SK-N-SH treated with all-trans-retinoic acid at 6 μM for 48 hours (cell line): ENCODE measurements at regions not wholly inside any gene's neighbourhood (a gene's known extent, or its start where the extent isn't known, plus 50 kb on each side); places are given as distances from the start of the nearest gene placed in this dataset.

Experiments
- ARNTL ChIP-seq: fragments of 450-650 bp; formaldehyde crosslinking; IDR thresholded peaks from 2 replicates; pipeline ENCODE4 v1.5.0; 2020; ENCODE audit warnings: low read depth, mild to moderate bottlenecking, moderate library complexity, borderline replicate concordance
- BACH2 ChIP-seq: fragments of 250-450 bp; sonication (Bioruptor Pico); IDR thresholded peaks from 2 replicates; pipeline ENCODE4 v1.9.0; 2021; ENCODE audit warnings: mild to moderate bottlenecking, borderline replicate concordance
- ESRRG ChIP-seq: fragments of 250-450 bp; sonication (Bioruptor Pico); IDR thresholded peaks from 2 replicates; pipeline ENCODE4 v1.6.1; 2021; ENCODE audit warnings: mild to moderate bottlenecking
- PPARA ChIP-seq: fragments of 250-450 bp; sonication (Bioruptor Pico); IDR thresholded peaks from 2 replicates; pipeline ENCODE4 v1.5.0; 2020; ENCODE audit warnings: mild to moderate bottlenecking, borderline replicate concordance
- RARB ChIP-seq: fragments of 250-450 bp; sonication (Bioruptor Pico); IDR thresholded peaks from 2 replicates; pipeline ENCODE4 v1.8.0; 2021; ENCODE audit warnings: mild to moderate bottlenecking, moderate library complexity
- TSHZ2 ChIP-seq: fragments of 250-450 bp; sonication (Bioruptor Pico); IDR thresholded peaks from 2 replicates; pipeline ENCODE4 v1.5.0; 2020; ENCODE audit warnings: mild to moderate bottlenecking, moderate library complexity
- ZFP3 ChIP-seq: fragments of 250-450 bp; sonication (Bioruptor Pico); IDR thresholded peaks from 2 replicates; pipeline ENCODE4 v1.5.0; 2020; ENCODE audit warnings: mild to moderate bottlenecking, moderate library complexity
- ZFP30 ChIP-seq: fragments of 450-650 bp; formaldehyde crosslinking; IDR thresholded peaks from 2 replicates; pipeline ENCODE4 v1.5.0; 2022; ENCODE audit warnings: mild to moderate bottlenecking, moderate library complexity
- ZNF565 ChIP-seq: fragments of 450-650 bp; formaldehyde crosslinking; conservative IDR thresholded peaks from 2 replicates; pipeline ENCODE4 v1.5.0; 2020; ENCODE audit warnings: low read depth, mild to moderate bottlenecking, moderate library complexity
- ZNF70 ChIP-seq: fragments of 450-650 bp; formaldehyde crosslinking; IDR thresholded peaks from 2 replicates; pipeline ENCODE4 v1.5.0; 2020; ENCODE audit warnings: mild to moderate bottlenecking, moderate library complexity
- TF ChIP-seq, protein P1 (sequence below): fragments of 250-450 bp; sonication (Bioruptor Pico); IDR thresholded peaks from 2 replicates; pipeline ENCODE4 v1.8.0; 2020; ENCODE audit warnings: mild to moderate bottlenecking, moderate library complexity, borderline replicate concordance
- TF ChIP-seq, protein P2 (sequence below): fragments of 250-450 bp; sonication (Bioruptor Pico); IDR thresholded peaks from 2 replicates; pipeline ENCODE4 v1.5.1; 2020; ENCODE audit warnings: low read depth, mild to moderate bottlenecking, moderate library complexity

DNA sequence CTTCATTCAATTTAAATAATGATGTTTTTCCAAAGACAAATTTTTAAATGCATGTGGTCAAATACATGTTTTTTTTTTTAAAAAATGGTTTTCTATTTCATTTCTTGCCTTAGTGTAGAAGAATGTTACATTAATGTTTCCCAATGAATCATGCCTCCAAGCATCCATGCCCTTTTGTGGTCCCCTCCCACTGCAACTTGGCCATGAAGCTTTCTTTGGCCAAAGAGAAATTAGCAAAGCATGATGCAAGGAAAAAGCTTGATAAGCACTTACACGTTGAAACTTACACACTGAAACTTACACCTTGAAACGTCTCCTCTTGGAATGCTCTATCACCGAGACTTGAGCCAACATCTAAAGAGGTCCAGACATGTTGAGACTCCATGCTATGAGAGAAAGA lies 93.0 kb upstream of the ELOVL5 start:
- TF ChIP-seq PPARA (CRISPR knock-in tag) (no peak), ARNTL (no peak), ZNF70 (no peak), BACH2 (CRISPR knock-in tag) (no peak), RARB (CRISPR knock-in tag) (no peak), ZFP3 (CRISPR knock-in tag) (no peak), ZFP30 (CRISPR knock-in tag) (no peak), ESRRG (CRISPR knock-in tag) (no peak), TSHZ2 (CRISPR knock-in tag) (no peak), ZNF565 (CRISPR knock-in tag) (no peak)
- TF ChIP-seq, protein P1, sequence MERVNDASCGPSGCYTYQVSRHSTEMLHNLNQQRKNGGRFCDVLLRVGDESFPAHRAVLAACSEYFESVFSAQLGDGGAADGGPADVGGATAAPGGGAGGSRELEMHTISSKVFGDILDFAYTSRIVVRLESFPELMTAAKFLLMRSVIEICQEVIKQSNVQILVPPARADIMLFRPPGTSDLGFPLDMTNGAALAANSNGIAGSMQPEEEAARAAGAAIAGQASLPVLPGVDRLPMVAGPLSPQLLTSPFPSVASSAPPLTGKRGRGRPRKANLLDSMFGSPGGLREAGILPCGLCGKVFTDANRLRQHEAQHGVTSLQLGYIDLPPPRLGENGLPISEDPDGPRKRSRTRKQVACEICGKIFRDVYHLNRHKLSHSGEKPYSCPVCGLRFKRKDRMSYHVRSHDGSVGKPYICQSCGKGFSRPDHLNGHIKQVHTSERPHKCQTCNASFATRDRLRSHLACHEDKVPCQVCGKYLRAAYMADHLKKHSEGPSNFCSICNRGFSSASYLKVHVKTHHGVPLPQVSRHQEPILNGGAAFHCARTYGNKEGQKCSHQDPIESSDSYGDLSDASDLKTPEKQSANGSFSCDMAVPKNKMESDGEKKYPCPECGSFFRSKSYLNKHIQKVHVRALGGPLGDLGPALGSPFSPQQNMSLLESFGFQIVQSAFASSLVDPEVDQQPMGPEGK (CRISPR knock-in tag) = no peak
- TF ChIP-seq, protein P2, sequence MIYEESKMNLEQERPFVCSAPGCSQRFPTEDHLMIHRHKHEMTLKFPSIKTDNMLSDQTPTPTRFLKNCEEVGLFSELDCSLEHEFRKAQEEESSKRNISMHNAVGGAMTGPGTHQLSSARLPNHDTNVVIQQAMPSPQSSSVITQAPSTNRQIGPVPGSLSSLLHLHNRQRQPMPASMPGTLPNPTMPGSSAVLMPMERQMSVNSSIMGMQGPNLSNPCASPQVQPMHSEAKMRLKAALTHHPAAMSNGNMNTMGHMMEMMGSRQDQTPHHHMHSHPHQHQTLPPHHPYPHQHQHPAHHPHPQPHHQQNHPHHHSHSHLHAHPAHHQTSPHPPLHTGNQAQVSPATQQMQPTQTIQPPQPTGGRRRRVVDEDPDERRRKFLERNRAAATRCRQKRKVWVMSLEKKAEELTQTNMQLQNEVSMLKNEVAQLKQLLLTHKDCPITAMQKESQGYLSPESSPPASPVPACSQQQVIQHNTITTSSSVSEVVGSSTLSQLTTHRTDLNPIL (CRISPR knock-in tag) = no peak
